ENCODE measurements at regions not wholly inside any gene's neighbourhood (a gene's known extent, or its start where the extent isn't known, plus 50 kb on each side); places are given as distances from the start of the nearest gene placed in this dataset.

- ChIA-PET POLR2A (no interaction called here), CTCF (no interaction called here)
- no peak for DNase-seq (ENCODE audit: extremely low spot score)
- TF ChIP-seq FOXK2 (IDR thresholded peaks at IDR 0.05) (no peak), NFRKB (IDR thresholded peaks at IDR 0.05) (no peak), ELF4 (IDR thresholded peaks at IDR 0.05) (no peak), SUZ12 (IDR thresholded peaks at IDR 0.05) (no peak), PKNOX1 (IDR thresholded peaks at IDR 0.05) (no peak), TARDBP (IDR thresholded peaks at IDR 0.05) (no peak), ARNT (IDR thresholded peaks at IDR 0.05) (no peak), L3MBTL2 (conservative IDR thresholded peaks at IDR 0.05) (no peak)
These were observed 541.7 kb upstream of the MEX3C start for GRCh38 chr18:51739044-51739666.

- POLR2A ChIA-PET: no interaction called here
- TF ChIP-seq NFRKB (IDR thresholded peaks at IDR 0.05) (no peak), FOXK2 (IDR thresholded peaks at IDR 0.05) (no peak), ZNF384 (IDR thresholded peaks at IDR 0.05) (no peak), PKNOX1 (IDR thresholded peaks at IDR 0.05) (no peak), SUZ12 (IDR thresholded peaks at IDR 0.05) (no peak), ARNT (IDR thresholded peaks at IDR 0.05) (no peak)
These were observed 554.4 kb upstream of the MEX3C start for GRCh38 chr18:51751901-51752300.

GRCh38 chr18:51753365-51754057, 556.0 kb upstream of the MEX3C start:
- TF ChIP-seq ELF4 (IDR thresholded peaks at IDR 0.05): no peak
- TF ChIP-seq CTBP1 (IDR thresholded peaks at IDR 0.05; ENCODE audit: borderline replicate concordance): no peak
- TF ChIP-seq BHLHE40 (IDR thresholded peaks at IDR 0.05; ENCODE audit: borderline replicate concordance): no peak
- TF ChIP-seq SUZ12 (IDR thresholded peaks at IDR 0.05): no peak
- no peak for TF ChIP-seq SP1 (IDR thresholded peaks at IDR 0.05)
- TF ChIP-seq ZNF384 (IDR thresholded peaks at IDR 0.05): no peak
- no peak for TF ChIP-seq TARDBP (IDR thresholded peaks at IDR 0.05)
- no peak for TF ChIP-seq FOXK2 (IDR thresholded peaks at IDR 0.05)
- no peak for TF ChIP-seq LEF1 (IDR thresholded peaks at IDR 0.05; ENCODE audit: borderline replicate concordance)
- TF ChIP-seq ARNT (IDR thresholded peaks at IDR 0.05): no peak
- CTCF ChIA-PET: no interaction called here
- DNase-seq (ENCODE audit: extremely low spot score): no peak
- POLR2A ChIA-PET: no interaction called here

More at GRCh38 chr18:51751901-51752300, 554.4 kb upstream of the MEX3C start:
- no peak for DNase-seq (ENCODE audit: extremely low spot score)
- CTCF ChIA-PET: no interaction called here

GRCh38 chr18:51754566-51754965, 557.1 kb upstream of the MEX3C start:
- ChIA-PET POLR2A (no interaction called here), CTCF (no interaction called here)
- no peak for DNase-seq (ENCODE audit: extremely low spot score)
- TF ChIP-seq NFRKB (IDR thresholded peaks at IDR 0.05) (no peak), ZNF384 (IDR thresholded peaks at IDR 0.05) (no peak), LEF1 (IDR thresholded peaks at IDR 0.05; ENCODE audit: borderline replicate concordance) (no peak), TARDBP (IDR thresholded peaks at IDR 0.05) (no peak)

GRCh38 chr18:51757255-51757924, 559.9 kb upstream of the MEX3C start:
- CTCF ChIA-PET: no interaction called here
- POLR2A ChIA-PET: no interaction called here
- no peak for DNase-seq (ENCODE audit: extremely low spot score)
- TF ChIP-seq FOXA1 (IDR thresholded peaks at IDR 0.05) (no peak), L3MBTL2 (conservative IDR thresholded peaks at IDR 0.05) (no peak), FOXM1 (IDR thresholded peaks at IDR 0.05; ENCODE audit: borderline replicate concordance) (no peak), SUZ12 (IDR thresholded peaks at IDR 0.05) (no peak), SP1 (IDR thresholded peaks at IDR 0.05) (no peak), ZNF384 (IDR thresholded peaks at IDR 0.05) (no peak), NFRKB (IDR thresholded peaks at IDR 0.05) (no peak), HDGF (IDR thresholded peaks at IDR 0.05; ENCODE audit: borderline replicate concordance) (no peak)

DNA sequence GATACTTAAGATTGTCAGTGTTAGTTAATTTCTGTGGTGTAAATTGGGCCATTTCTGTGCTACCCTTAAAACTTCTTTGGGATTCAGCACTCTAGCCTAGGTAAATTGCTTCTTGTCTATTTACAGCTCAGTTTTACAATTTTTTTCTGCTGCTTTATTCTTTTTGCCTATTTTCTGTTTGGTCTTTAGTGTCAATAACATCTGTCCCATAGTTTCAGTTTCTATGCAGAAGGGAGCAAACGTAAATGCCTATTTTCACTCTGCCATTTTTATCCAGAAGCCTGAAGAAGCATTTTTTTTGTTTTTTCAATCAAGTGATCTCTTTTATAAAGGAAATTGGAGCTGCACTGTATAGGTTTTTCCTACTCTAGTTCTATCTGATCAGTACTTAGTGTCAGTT, 564.9 kb upstream of the MEX3C start:
- CTCF ChIA-PET: no interaction called here
- POLR2A ChIA-PET: no interaction called here
- TF ChIP-seq FOXA1 (IDR thresholded peaks at IDR 0.05) (no peak), CTBP1 (IDR thresholded peaks at IDR 0.05; ENCODE audit: borderline replicate concordance) (no peak), SP1 (IDR thresholded peaks at IDR 0.05) (no peak), PKNOX1 (IDR thresholded peaks at IDR 0.05) (no peak), SUZ12 (IDR thresholded peaks at IDR 0.05) (no peak), NFRKB (IDR thresholded peaks at IDR 0.05) (no peak)
- DNase-seq (ENCODE audit: extremely low spot score): no peak
